GM12892 (cell line): ENCODE measurements at regions not wholly inside any gene's neighbourhood (a gene's known extent, or its start where the extent isn't known, plus 50 kb on each side); places are given as distances from the start of the nearest gene placed in this dataset.

ENCODE experiments used
- DNase-seq: peaks from one replicate; pipeline ENCODE4 v3.0.0; 2011; ENCODE audit not compliant: insufficient read length
- FAIRE-seq: peaks from 2 replicates; lab custom pipeline; 2011; peaks lifted over from hg19 to GRCh38; lab: Jason Lieb, UNC
- POLR2A ChIP-seq: IDR thresholded peaks from 2 replicates; pipeline ENCODE4 v1.6.1; 2011; ENCODE audit warnings: low read depth, low read length, control low read depth
- POLR2AphosphoS5 ChIP-seq: IDR thresholded peaks from 2 replicates; pipeline ENCODE4 v1.6.1; 2011; ENCODE audit warnings: low read depth, low read length, control low read depth
- TAF1 ChIP-seq: IDR thresholded peaks from 2 replicates; pipeline ENCODE4 v1.6.1; 2011; ENCODE audit warnings: low read depth, mild to moderate bottlenecking, control low read depth, low read length, borderline replicate concordance

- DNase-seq: no peak
- TF ChIP-seq TAF1 (no peak), POLR2A (no peak), POLR2AphosphoS5 (no peak)
- FAIRE-seq: no peak
Measured at GRCh38 chr1:79133774-79134364, 127.3 kb upstream of the ADGRL4 start.

GRCh38 chr1:79131626-79132025, 125.1 kb upstream of the ADGRL4 start:
- FAIRE-seq: no peak
- TF ChIP-seq POLR2A: no peak
- TF ChIP-seq POLR2AphosphoS5: no peak
- TF ChIP-seq TAF1: no peak
- no peak for DNase-seq

GRCh38 chr1:79129914-79130313, 123.4 kb upstream of the ADGRL4 start:
- FAIRE-seq (no peak), DNase-seq (no peak)
- TF ChIP-seq TAF1: no peak
- no peak for TF ChIP-seq POLR2A
- no peak for TF ChIP-seq POLR2AphosphoS5

- TF ChIP-seq POLR2A (no peak), TAF1 (no peak), POLR2AphosphoS5 (no peak)
- no peak for FAIRE-seq
- no peak for DNase-seq
Measured at GRCh38 chr1:79128722-79129121, 122.2 kb upstream of the ADGRL4 start.

- FAIRE-seq (no peak), DNase-seq (no peak)
- TF ChIP-seq POLR2A (no peak), POLR2AphosphoS5 (no peak), TAF1 (no peak)
Measured at GRCh38 chr1:79124756-79125155, 118.2 kb upstream of the ADGRL4 start.

- DNase-seq (no peak), FAIRE-seq (no peak)
Measured at GRCh38 chr1:79122521-79122920, 116.0 kb upstream of the ADGRL4 start.

GRCh38 chr1:79117376-79117775, 110.8 kb upstream of the ADGRL4 start:
- no peak for DNase-seq
- FAIRE-seq: no peak
- TF ChIP-seq POLR2AphosphoS5 (no peak), POLR2A (no peak), TAF1 (no peak)

More at GRCh38 chr1:79122521-79122920, 116.0 kb upstream of the ADGRL4 start:
- no peak for TF ChIP-seq POLR2A
- TF ChIP-seq TAF1: no peak
- TF ChIP-seq POLR2AphosphoS5: no peak

GRCh38 chr1:79113836-79114235, 107.3 kb upstream of the ADGRL4 start:
- DNase-seq (no peak), FAIRE-seq (no peak)
- TF ChIP-seq TAF1 (no peak), POLR2A (no peak), POLR2AphosphoS5 (no peak)

GRCh38 chr1:79110749-79111148, 104.2 kb upstream of the ADGRL4 start:
- TF ChIP-seq TAF1: no peak
- no peak for TF ChIP-seq POLR2A
- TF ChIP-seq POLR2AphosphoS5: no peak
- DNase-seq: no peak
- FAIRE-seq: no peak

- FAIRE-seq: no peak
- TF ChIP-seq POLR2A: no peak
- TF ChIP-seq POLR2AphosphoS5: no peak
- TF ChIP-seq TAF1: no peak
- DNase-seq: no peak
Measured at GRCh38 chr1:79109445-79109844, 102.9 kb upstream of the ADGRL4 start.

GRCh38 chr1:79105500-79105899, 99.0 kb upstream of the ADGRL4 start:
- DNase-seq (no peak), FAIRE-seq (no peak)
- TF ChIP-seq TAF1 (no peak), POLR2AphosphoS5 (no peak), POLR2A (no peak)

- no peak for FAIRE-seq
- DNase-seq: no peak
- TF ChIP-seq TAF1 (no peak), POLR2AphosphoS5 (no peak), POLR2A (no peak)
Measured at GRCh38 chr1:79104617-79105016, 98.1 kb upstream of the ADGRL4 start.
